Esophagus mucosa (tissue), 1 donor: ENCODE measurements at regions not wholly inside any gene's neighbourhood (a gene's known extent, or its start where the extent isn't known, plus 50 kb on each side); places are given as distances from the start of the nearest gene placed in this dataset.
"Not testable (repeated sequence)": the region's sequence is repeated elsewhere in the genome, so short reads cannot be mapped to it uniquely, and the experiment has no call there.

Experiments
- ATAC-seq: fragments of 200-7000 bp; cut with Tn5 transposase; one replicate; pipeline ENCODE4 v1.9.1; 2020
- donor health status: DM: yes; HTN: yes; CAD: no.

DNA sequence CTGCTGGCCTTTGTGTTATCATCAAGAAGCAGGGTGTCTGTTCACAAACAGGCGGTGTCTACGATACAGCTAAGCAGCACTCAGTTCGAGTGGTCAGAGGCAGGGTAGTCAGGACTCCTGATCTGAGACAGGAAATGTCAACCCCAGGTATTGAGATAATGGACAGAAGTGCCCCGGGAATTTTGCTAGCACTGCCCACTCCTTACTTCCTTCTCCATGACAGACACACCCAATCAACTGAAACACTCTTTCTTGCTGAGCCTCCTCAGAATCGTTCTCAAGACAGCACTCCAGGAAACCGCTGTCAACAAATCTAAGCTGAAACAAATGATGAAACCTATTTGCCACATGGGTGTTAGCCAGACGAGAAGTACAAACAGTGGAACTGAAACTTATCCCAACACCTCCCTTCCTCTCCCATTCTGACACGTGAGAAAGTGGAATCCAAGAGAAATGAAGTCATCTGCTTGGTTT, 109.3 kb downstream of the GTF2IRD2B start:
- ATAC-seq: peak; percentile 83

DNA sequence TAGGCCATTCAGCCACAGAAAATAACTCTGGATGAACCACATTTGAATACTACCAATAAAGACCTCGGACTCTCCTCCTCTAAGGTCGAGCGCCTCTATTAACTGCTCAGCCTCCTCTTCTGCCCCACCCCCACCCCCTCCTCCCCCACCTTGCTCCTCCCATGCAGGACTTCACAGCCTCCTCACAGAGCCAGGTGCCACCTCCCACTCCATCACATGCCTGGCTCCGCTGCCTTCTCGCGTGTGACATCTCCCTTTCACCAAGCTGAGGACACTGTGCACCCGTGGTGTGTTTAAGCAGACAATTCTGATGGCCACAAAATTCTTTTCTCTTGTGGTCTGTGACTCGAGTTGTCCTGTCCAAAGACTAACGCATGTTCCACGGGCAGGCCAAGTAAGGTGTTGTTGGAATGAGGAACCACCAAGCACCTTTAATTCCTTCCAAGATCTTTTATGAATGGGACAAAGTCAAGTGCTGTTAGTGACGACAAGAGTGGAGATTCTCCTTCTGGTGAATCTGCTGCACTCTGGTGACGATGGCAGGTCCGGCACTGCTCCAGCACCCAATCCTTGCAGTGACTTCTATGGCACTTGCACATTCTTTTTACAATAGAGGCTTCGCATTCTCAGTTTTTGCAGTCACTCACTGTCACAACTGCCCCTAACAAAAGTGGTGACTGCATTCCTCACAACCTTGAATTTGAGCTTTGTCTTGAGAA, 113.1 kb downstream of the GTF2IRD2B start:
- ATAC-seq: peak; percentile 24

DNA sequence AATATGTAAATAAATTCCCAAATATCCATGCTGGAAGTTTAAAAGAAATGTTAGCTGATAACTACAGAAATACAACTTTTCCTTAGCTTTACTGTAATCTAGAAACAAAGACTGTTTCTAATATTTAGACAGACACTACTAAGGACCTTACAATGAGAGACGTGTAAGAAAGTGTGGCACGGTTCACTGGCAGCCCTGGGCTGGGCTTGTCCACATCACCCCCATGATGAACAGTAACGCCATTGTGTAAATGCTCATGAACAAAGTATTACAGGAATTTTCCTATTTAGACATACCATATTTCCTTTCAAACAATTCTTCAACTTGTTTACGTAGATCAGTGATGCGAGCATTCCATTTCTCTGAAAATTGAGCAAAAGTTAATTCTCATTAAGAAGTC, 123.1 kb downstream of the GTF2IRD2B start:
- ATAC-seq: not testable (repeated sequence)

- not testable (repeated sequence) for ATAC-seq
These were observed 124.6 kb downstream of the GTF2IRD2B start for GRCh38 chr7:75216963-75217362.

GRCh38 chr7:75226102-75226501, 133.7 kb downstream of the GTF2IRD2B start:
- not testable (repeated sequence) for ATAC-seq

- peak; percentile 76 for ATAC-seq
These were observed 137.2 kb downstream of the GTF2IRD2B start for GRCh38 chr7:75229558-75229957.

DNA sequence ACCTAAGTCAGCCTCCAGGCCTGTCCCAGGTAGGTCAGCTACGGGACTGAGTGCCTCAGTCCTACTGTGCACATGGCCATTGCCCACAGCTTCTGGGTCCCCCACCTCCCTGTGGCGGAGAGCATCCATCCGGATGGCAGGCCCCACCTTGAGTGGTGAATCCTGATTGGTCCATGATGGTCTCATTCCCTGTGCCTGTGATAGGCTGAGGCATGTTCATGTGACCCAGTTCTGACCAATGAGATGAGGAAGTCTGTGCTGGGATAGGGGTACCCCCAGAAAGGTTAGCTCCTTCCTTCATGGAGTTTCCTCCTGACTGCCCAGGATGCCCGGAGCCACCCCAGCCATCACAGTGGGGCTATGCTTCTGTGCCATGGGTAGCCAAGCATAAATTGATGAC, 138.2 kb downstream of the GTF2IRD2B start:
- peak; percentile 18 for ATAC-seq

- not testable (repeated sequence) for ATAC-seq
These were observed 142.9 kb downstream of the GTF2IRD2B start for GRCh38 chr7:75235092-75235826.

- not testable (repeated sequence) for ATAC-seq
These were observed 143.4 kb downstream of the GTF2IRD2B start for GRCh38 chr7:75235827-75236167.

GRCh38 chr7:75237255-75238187, 145.1 kb downstream of the GTF2IRD2B start:
- peak; percentile 90 for ATAC-seq

DNA sequence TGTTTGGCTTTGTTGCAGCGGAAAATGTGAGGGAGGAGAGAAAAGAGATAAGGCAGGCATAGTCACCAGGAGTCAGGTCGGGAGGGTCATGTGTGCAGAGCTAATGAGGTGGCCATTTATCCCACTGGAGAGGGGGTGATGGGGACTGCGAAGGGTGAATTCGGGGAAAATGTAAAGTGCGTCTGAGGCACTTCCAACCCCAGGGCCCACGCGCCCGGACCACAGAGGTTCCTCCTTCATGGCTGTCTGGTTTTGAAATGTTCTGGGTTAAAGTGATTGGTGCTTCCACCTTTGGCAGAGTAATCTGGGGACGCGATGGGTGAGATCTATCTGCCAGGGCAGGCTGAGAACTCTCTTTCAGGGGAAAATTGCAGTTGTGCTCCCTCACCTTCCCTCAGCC, 145.9 kb downstream of the GTF2IRD2B start:
- peak; percentile 2 for ATAC-seq

DNA sequence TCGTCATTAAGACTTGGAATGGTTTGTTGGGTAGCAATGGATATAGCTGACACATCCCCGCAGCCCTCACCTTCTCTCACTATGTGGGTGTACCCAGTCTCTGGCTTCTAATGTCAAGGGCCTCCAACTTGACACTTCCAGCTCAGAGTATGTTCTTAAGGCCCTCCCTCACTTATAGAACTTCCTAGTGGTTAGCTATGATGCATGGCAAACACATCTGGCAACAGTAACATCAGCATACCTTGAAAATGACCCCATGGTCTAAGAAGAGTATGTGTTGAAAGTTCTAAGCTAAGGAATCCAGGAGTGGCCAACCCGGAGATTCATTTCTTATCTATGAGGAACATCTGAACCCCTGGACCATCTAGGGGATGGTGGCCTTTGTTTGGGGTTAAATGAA, 151.2 kb downstream of the GTF2IRD2B start:
- not testable (repeated sequence) for ATAC-seq

DNA sequence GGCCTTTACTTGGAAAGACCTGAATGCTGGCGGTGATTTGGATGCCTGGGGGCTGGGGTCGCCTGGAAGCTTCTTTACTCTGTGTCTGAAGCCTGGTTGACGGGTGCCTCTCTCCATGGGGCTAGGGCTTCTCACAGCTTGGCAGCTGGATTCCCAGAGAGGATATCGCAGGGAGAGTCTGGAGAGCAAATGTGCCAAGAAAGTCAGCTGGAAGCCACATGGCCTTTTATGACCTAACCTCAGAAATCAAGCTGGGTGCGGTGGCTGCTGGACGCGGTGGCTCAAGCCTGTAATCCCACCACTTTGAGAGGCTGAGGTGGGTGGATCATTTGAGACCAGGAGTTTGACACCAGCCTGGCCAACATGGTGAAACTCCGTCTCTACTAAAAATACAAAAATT, 147.2 kb upstream of the TRIM73 start:
- not testable (repeated sequence) for ATAC-seq

- ATAC-seq: not testable (repeated sequence)
These were observed 141.2 kb upstream of the TRIM73 start for GRCh38 chr7:75254238-75254637.

DNA sequence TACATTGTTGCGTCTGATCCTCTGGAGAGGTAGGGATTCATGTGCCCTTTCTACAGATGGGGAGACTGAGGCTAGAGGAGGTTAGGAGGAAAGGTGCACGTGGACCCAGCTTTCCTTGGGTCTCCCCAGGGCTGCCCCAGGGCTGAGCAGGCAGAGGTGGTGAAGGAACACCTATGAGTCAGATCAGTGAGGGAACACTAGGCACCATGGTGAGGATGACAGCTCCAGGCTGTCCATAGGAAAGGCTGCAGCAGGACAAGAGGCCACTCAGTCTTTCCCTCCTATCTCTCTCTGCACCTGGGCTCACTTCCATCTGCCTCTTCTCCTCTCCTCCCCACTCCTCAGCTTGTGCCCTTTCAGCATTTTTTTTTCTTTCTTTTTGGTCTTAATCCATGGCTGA, 138.0 kb upstream of the TRIM73 start:
- ATAC-seq: peak; percentile 67

DNA sequence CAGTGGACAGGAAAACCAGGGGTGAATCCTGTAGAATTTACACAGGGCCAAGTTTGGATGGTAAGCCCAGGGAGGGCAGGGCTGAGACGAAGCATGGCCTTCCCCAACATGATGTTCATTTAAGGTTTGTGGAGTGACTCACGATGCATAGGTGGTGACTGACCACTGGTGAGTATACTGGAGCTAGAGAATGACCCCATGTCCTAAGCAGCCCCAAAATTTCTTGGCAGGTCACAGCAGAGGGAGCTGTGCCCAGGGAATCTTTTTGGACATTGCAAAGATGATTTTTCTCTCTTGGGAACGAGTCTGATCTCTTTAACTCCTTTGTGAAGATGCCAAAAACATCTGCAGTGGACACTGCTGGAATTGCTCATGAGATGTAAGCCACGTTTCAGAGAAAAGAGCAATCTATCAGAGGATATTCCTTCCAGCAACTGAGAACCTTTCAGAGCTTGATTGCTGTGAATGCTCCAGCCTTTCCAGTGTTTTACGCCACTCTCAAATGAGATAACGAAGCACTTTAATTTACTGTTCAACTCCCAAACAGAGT, 135.9 kb upstream of the TRIM73 start:
- not testable (repeated sequence) for ATAC-seq

DNA sequence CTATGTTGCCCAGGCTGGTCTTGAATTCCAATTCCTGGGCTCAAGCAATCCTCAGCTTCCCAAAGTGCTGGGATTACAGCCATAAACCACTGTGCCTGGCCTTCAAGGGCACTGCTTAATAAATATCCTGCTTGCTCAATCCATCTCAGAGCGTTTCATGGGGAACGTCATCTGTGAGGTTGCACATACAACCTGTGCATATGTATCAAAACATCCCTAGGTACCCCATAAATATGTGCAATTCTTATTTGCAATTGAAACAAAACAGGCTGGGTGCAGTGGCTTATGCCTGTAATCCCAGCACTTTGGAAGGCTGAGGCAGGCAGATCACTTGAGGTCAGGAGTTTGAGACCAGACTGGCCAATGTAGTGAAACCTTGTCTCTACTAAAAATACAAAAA, 133.8 kb upstream of the TRIM73 start:
- not testable (repeated sequence) for ATAC-seq

DNA sequence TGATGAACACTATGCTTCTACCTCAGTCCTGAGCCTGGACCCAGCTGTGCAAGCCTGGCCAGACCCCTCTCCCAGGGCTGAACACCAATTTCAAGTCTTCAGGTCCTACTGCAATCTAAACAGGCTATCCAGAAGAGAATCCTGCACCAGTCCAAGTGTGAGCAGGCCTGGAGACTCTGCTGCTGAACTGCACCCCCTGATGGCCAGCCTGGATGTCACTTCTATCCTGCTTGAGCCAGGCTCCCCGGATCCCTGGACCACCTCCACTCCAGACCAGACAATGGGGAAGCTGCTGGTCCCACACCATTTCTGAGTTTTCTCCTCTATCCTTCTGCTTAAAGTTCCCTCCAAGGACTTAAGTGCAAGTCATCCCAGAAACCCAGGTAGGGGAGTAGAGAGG, 127.3 kb upstream of the TRIM73 start:
- peak; percentile 65 for ATAC-seq

DNA sequence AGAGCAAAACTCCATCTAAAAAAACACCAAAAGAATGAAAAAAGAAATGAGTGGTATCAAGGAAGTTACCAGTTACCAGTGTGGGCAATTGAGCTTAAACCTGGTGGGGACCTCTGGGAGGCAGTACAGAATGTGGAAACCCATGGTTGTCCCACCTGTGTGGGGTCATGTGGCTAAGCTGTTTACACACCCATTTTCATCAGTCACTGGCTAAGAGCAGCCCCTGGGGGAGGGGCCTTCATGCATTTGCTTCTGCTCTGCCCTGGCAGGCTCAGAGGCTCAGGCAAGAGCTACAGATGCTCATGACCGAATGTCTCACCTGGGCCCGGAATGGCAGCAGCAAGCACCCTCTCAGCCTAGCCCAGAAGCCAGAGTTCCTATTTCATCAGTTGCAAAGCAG, 126.3 kb upstream of the TRIM73 start:
- ATAC-seq: not testable (repeated sequence)

- not testable (repeated sequence) for ATAC-seq
These were observed 121.3 kb upstream of the TRIM73 start for GRCh38 chr7:75274114-75274513.
